GM12873 (cell line): ENCODE measurements at regions not wholly inside any gene's neighbourhood (a gene's known extent, or its start where the extent isn't known, plus 50 kb on each side); places are given as distances from the start of the nearest gene placed in this dataset.

Experiments
- CTCF ChIP-seq: IDR thresholded peaks from 2 replicates; pipeline ENCODE4 v1.5.1; 2012; ENCODE audit warnings: low read depth, mild to moderate bottlenecking, moderate library complexity, low read length, control low read depth; ENCODE audit not compliant: insufficient read depth; ENCODE audit errors: missing control alignments

GRCh38 chr2:21441442-21441841 is 317.7 kb downstream of the TDRD15 start:
- no peak for TF ChIP-seq CTCF

- TF ChIP-seq CTCF = no peak
Measured at GRCh38 chr2:21443494-21444105, 319.8 kb downstream of the TDRD15 start.

GRCh38 chr2:21449881-21450280 is 326.1 kb downstream of the TDRD15 start:
- no peak for TF ChIP-seq CTCF

GRCh38 chr2:21451403-21451802 is 327.6 kb downstream of the TDRD15 start:
- TF ChIP-seq CTCF = no peak

- no peak for TF ChIP-seq CTCF
Measured at GRCh38 chr2:21452263-21452662, 328.5 kb downstream of the TDRD15 start.

GRCh38 chr2:21452678-21453077 is 328.9 kb downstream of the TDRD15 start:
- TF ChIP-seq CTCF = no peak

- no peak for TF ChIP-seq CTCF
Measured at GRCh38 chr2:21453723-21454450, 330.1 kb downstream of the TDRD15 start.
